ENCODE measurements at regions not wholly inside any gene's neighbourhood (a gene's known extent, or its start where the extent isn't known, plus 50 kb on each side); places are given as distances from the start of the nearest gene placed in this dataset.

DNA sequence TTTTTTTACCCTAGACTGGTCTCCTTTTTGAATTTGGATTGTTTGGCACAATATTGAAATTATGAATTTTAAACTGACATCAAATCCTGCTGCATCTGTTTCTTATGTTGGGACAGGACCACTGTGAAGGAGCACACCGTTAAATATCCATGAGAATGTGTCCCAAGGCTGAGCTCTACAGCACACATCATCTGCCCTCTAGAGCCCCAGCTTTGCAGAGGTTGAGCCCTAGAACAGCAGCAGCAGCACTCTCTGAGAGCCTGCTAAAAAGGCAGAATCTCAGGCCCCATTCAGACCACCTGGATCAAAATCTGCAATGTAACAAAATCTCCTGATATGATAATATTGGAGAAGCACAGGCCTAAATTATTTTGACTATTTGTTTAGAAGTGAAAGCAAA lies 192.1 kb upstream of the CCN2 start:
- TF ChIP-seq, protein P1, sequence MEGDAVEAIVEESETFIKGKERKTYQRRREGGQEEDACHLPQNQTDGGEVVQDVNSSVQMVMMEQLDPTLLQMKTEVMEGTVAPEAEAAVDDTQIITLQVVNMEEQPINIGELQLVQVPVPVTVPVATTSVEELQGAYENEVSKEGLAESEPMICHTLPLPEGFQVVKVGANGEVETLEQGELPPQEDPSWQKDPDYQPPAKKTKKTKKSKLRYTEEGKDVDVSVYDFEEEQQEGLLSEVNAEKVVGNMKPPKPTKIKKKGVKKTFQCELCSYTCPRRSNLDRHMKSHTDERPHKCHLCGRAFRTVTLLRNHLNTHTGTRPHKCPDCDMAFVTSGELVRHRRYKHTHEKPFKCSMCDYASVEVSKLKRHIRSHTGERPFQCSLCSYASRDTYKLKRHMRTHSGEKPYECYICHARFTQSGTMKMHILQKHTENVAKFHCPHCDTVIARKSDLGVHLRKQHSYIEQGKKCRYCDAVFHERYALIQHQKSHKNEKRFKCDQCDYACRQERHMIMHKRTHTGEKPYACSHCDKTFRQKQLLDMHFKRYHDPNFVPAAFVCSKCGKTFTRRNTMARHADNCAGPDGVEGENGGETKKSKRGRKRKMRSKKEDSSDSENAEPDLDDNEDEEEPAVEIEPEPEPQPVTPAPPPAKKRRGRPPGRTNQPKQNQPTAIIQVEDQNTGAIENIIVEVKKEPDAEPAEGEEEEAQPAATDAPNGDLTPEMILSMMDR (IDR thresholded peaks at IDR 0.05), result no peak
- H3K36me3 ChIP-seq, result no peaks in the 10 kb centered on the region
- intact Hi-C loops (cut with DNase I), result no loop called here
- peak overlapping the region; percentile 36 to 58 for H3K27ac ChIP-seq
- H3K4me1 ChIP-seq, result peaks cover 0 to 14% of the 10 kb centered on the region in 2 donors
- H3K27me3 ChIP-seq, result no peaks in the 10 kb centered on the region
- DNase-seq (ENCODE audit: low spot score in 2 of 2), result no peak
- no peaks in the 10 kb centered on the region for H3K9me3 ChIP-seq
- H3K4me3 ChIP-seq, result no peak overlapping the region

DNA sequence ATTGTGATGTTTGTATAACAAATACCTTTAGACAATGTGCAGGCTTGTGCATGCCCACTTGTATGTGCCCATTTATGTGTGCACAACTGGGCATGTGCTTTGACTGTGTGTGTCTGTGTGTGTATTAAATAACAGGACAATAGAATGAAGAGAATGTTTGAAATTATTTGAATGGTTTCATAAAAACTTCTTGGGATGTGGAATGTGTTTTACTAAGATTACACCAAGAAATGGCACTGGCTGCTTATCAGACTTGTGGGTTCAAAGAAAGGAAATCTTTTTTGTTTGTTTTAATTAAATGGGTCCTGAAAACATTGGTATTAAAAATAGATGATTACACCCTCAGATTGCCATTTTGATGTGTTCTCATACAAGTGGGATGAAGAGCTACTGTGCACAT lies 191.6 kb upstream of the CCN2 start:
- Histone ChIP-seq H3K27me3 (no peaks in the 10 kb centered on the region), H3K4me1 (peaks cover 0 to 13% of the 10 kb centered on the region in 2 donors), H3K27ac (peak overlapping the region; percentile 36 to 58), H3K36me3 (no peaks in the 10 kb centered on the region), H3K4me3 (no peak overlapping the region), H3K9me3 (no peaks in the 10 kb centered on the region)
- DNase-seq (ENCODE audit: low spot score in 2 of 2), result no peak
- intact Hi-C loops (cut with DNase I), result no loop called here
- TF ChIP-seq, protein P1 (IDR thresholded peaks at IDR 0.05), result no peak

DNA sequence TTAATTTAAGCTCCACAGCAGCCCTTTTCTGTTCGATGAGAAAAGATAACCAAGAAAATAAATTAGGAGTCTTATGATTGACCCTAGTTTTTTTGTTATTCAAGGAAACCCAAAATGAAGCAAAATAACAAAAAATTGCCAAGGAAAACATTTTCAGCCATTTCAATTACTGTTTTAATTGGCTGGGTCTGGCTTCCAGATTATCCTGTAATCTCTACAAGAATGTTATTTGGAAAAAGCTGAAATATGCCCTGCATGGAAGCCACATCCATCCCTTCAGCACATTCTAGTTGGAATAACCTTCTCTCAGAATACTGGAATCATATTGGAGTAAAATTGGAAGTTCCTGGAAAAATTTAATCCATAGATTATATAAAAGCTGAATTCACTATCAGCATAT lies 191.1 kb upstream of the CCN2 start:
- Histone ChIP-seq H3K27ac (peak overlapping the region; percentile 51 to 58), H3K4me1 (peaks cover 0 to 12% of the 10 kb centered on the region in 2 donors), H3K4me3 (peak overlapping the region in 1 of 2 donors; percentile 10), H3K9me3 (no peaks in the 10 kb centered on the region), H3K36me3 (no peaks in the 10 kb centered on the region), H3K27me3 (no peaks in the 10 kb centered on the region)
- TF ChIP-seq, protein P1 (IDR thresholded peaks at IDR 0.05), result no peak
- DNase-seq (ENCODE audit: low spot score in 2 of 2), result no peak
- intact Hi-C loops (cut with DNase I), result no loop called here

DNA sequence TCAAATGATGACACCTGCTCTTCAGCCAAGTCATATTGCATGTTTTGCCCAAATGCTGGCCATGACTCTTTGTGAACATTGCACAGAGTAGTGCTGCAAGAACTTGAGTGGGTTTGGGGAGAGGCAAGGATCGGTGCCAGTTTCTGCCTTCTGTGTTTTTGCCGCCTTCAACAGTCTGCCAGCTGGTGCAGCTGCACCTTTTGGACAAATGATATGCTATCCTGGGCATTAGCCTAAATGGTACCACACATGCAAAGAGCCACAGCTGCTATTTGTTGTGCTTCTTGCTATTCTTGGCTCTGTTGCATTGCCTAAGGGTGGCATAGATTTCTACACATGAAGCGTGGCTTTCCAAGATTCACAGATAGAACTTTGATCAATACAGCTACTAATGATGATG lies 189.0 kb upstream of the CCN2 start:
- no peaks in the 10 kb centered on the region for H3K36me3 ChIP-seq
- intact Hi-C loops (cut with DNase I), result no loop called here
- no peak overlapping the region for H3K4me3 ChIP-seq
- TF ChIP-seq, protein P1 (IDR thresholded peaks at IDR 0.05), result no peak
- H3K27me3 ChIP-seq, result no peaks in the 10 kb centered on the region
- no peaks in the 10 kb centered on the region for H3K9me3 ChIP-seq
- peaks cover 0 to 12% of the 10 kb centered on the region in 2 donors for H3K4me1 ChIP-seq
- DNase-seq (ENCODE audit: low spot score in 2 of 2), result no peak
- no peak overlapping the region for H3K27ac ChIP-seq

DNA sequence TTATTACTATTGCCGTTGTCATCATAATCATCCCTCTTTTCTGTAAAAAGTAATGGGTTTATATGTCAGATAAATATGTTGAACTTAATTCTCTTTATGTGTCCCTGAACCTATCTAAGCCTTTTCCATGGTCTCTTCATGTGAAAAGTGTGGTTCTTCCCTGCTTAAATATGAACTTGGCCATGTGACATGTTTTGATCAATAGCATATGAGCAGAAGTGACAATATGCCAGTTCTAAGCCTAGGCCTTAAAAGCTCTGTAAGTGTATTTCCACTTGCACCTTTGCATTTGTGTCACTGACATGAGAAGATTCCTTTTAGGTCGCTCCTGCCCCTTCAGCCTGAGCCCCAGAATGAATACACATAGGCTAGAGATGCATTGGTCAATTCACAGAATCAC lies 188.4 kb upstream of the CCN2 start:
- Histone ChIP-seq H3K27me3 (no peaks in the 10 kb centered on the region), H3K4me3 (no peak overlapping the region), H3K4me1 (peaks cover 0 to 12% of the 10 kb centered on the region in 2 donors), H3K9me3 (no peaks in the 10 kb centered on the region), H3K36me3 (no peaks in the 10 kb centered on the region), H3K27ac (no peak overlapping the region)
- intact Hi-C loops (cut with DNase I), result no loop called here
- no peak for DNase-seq (ENCODE audit: low spot score in 2 of 2)
- TF ChIP-seq, protein P1 (IDR thresholded peaks at IDR 0.05), result no peak

DNA sequence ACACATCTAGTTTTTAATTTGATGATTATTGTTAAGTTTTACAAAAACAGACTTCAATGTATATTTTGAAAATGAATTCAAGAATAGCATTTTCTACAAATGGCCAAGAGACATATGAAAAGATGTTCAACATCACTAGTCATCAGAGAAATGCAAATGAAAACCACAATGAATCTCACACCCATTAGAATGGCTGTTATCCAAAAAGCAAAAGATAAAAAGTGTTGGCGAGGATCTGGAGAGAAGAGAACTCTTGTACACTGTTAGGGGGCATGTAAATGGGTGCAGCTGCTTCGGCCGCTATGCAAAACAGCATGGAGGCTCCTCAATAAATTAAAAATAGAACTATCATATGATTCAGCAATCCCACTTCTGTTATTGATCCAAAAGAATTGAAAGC lies 185.8 kb upstream of the CCN2 start:
- intact Hi-C loops (cut with DNase I), result no loop called here
- Histone ChIP-seq H3K9me3 (no peaks in the 10 kb centered on the region), H3K4me3 (no peak overlapping the region), H3K27me3 (no peaks in the 10 kb centered on the region), H3K36me3 (no peaks in the 10 kb centered on the region), H3K4me1 (peaks cover 18 to 22% of the 10 kb centered on the region in 2 donors), H3K27ac (no peak overlapping the region)
- no peak for DNase-seq (ENCODE audit: low spot score in 2 of 2)
- TF ChIP-seq, protein P1 (IDR thresholded peaks at IDR 0.05), result no peak

All from ascending aorta (tissue), 2 donors.